Neuronal stem cell (in vitro differentiated cells): ENCODE measurements at regions not wholly inside any gene's neighbourhood (a gene's known extent, or its start where the extent isn't known, plus 50 kb on each side); places are given as distances from the start of the nearest gene placed in this dataset.

Experiments
- DNase-seq: peaks from one replicate; pipeline ENCODE4 v3.0.0-alpha.2; 2013; ENCODE audit warnings: low spot score
- H2AFZ ChIP-seq: one replicate; pipeline ENCODE4 v1.6.1; 2013; ENCODE audit warnings: mild to moderate bottlenecking, low read length, inconsistent platforms
- H2AK5ac ChIP-seq: 2 replicates; pipeline ENCODE4 v1.6.1; 2013; ENCODE audit warnings: low read depth, mild to moderate bottlenecking, inconsistent platforms, low read length, moderate library complexity, mixed read lengths
- H2BK120ac ChIP-seq: 2 replicates; pipeline ENCODE4 v1.6.1; 2013; ENCODE audit warnings: low read depth, mild to moderate bottlenecking, inconsistent platforms, low read length, moderate library complexity, mixed read lengths
- H2BK12ac ChIP-seq: one replicate; pipeline ENCODE4 v1.6.1; 2013; ENCODE audit warnings: low read length, inconsistent platforms
- H2BK15ac ChIP-seq: 2 replicates; pipeline ENCODE4 v1.6.1; 2013; ENCODE audit warnings: mild to moderate bottlenecking, low read length, inconsistent platforms, mixed read lengths
- H2BK5ac ChIP-seq: one replicate; pipeline ENCODE4 v1.6.1; 2013; ENCODE audit warnings: inconsistent platforms, mild to moderate bottlenecking, low read length, moderate library complexity
- H3K14ac ChIP-seq: one replicate; pipeline ENCODE4 v1.6.1; 2013; ENCODE audit warnings: low read length, inconsistent platforms
- H3K18ac ChIP-seq: 2 replicates; pipeline ENCODE4 v1.6.1; 2013; ENCODE audit warnings: low read length, inconsistent platforms
- H3K23ac ChIP-seq: 2 replicates; pipeline ENCODE4 v1.6.1; 2013; ENCODE audit warnings: low read depth, mild to moderate bottlenecking, mixed read lengths, low read length, inconsistent platforms; ENCODE audit not compliant: poor library complexity
- H3K27ac ChIP-seq: replicated peaks from 3 replicates; pipeline ENCODE4 v1.5.1; 2013; ENCODE audit warnings: low read length, inconsistent platforms
- H3K27me3 ChIP-seq, 3 experiments: 2 replicates each; pipeline ENCODE4 v1.6.1; 2013; ENCODE audit warnings: low read length in 3 of 3, mild to moderate bottlenecking in 2 of 3, inconsistent platforms in 1 of 3, low read depth in 1 of 3, mixed read lengths in 1 of 3, moderate library complexity in 1 of 3; ENCODE audit not compliant: control insufficient read depth in 3 of 3, insufficient read depth in 3 of 3
- H3K36me3 ChIP-seq, 2 donors: replicated peaks in 1 of 2; 2 replicates each; pipeline ENCODE4 v1.6.1; 2013; ENCODE audit warnings: low read length in 2 of 2; ENCODE audit not compliant: control insufficient read depth in 2 of 2, insufficient read depth in 2 of 2
- H3K4ac ChIP-seq: 2 replicates; pipeline ENCODE4 v1.6.1; 2013; ENCODE audit warnings: inconsistent platforms, mild to moderate bottlenecking, low read length, moderate library complexity
- H3K4me1 ChIP-seq, 2 donors: 1 replicate in 1 of 2; 2 replicates in 1 of 2; pipeline ENCODE4 v1.6.1; 2013; ENCODE audit warnings: low read length in 2 of 2, low read depth in 1 of 2; ENCODE audit not compliant: control insufficient read depth in 2 of 2, insufficient read depth in 1 of 2
- H3K4me2 ChIP-seq: one replicate; pipeline ENCODE4 v1.6.1; 2013; ENCODE audit warnings: mild to moderate bottlenecking, low read length, inconsistent platforms; ENCODE audit not compliant: insufficient read depth, poor library complexity, severe bottlenecking
- H3K4me3 ChIP-seq, 2 donors: 2 replicates each; pipeline ENCODE4 v1.5.1; 2013; ENCODE audit warnings: low read length in 2 of 2, mild to moderate bottlenecking in 2 of 2, inconsistent platforms in 1 of 2, moderate library complexity in 1 of 2
- H3K79me1 ChIP-seq: one replicate; pipeline ENCODE4 v1.6.1; 2013; ENCODE audit warnings: low read depth, mild to moderate bottlenecking, inconsistent platforms, low read length, moderate library complexity
- H3K9ac ChIP-seq: one replicate; pipeline ENCODE4 v1.6.1; 2013; ENCODE audit warnings: mild to moderate bottlenecking, low read depth, low read length, inconsistent platforms; ENCODE audit not compliant: poor library complexity
- H3K9me3 ChIP-seq, 2 donors: replicated peaks in 1 of 2; 2 replicates each; pipeline versions ENCODE3 to v1.6.1; 2013; ENCODE audit warnings: low read length in 2 of 2, mild to moderate bottlenecking in 2 of 2, inconsistent platforms in 1 of 2, low read depth in 1 of 2, mixed read lengths in 1 of 2, moderate library complexity in 1 of 2; ENCODE audit not compliant: control insufficient read depth in 2 of 2, insufficient read depth in 1 of 2
- H4K8ac ChIP-seq: one replicate; pipeline ENCODE4 v1.6.1; 2013; ENCODE audit warnings: low read depth, mild to moderate bottlenecking, inconsistent platforms, low read length, moderate library complexity
- H4K91ac ChIP-seq: one replicate; pipeline ENCODE4 v1.6.1; 2013; ENCODE audit warnings: low read length, low read depth, mild to moderate bottlenecking, inconsistent platforms; ENCODE audit not compliant: poor library complexity
- WGBS, 2 donors: extraction: QIAGEN DNeasy Blood & Tissue Kit; methylation state at CpG; one replicate each; pipeline ENCODE4 v1.1.7; 2013; ENCODE audit warnings: missing lambda C conversion rate in 2 of 2, mixed read lengths in 1 of 2; ENCODE audit not compliant: insufficient read length in 2 of 2, insufficient replicate concordance in 1 of 2; ENCODE audit errors: extremely low coverage in 2 of 2; 5-methylcytosine and 5-hydroxymethylcytosine counted together

GRCh38 chr4:173699841-173700475 lies 169.9 kb upstream of the HAND2 start:
- Histone ChIP-seq H2AFZ (no peak overlapping the region), H3K9me3 (no peaks in the 10 kb centered on the region), H4K91ac (no peak overlapping the region), H3K23ac (no peak overlapping the region), H3K79me1 (no peaks in the 10 kb centered on the region), H3K27me3 (no peaks in the 10 kb centered on the region), H3K36me3 (no peaks in the 10 kb centered on the region), H3K18ac (no peak overlapping the region), H3K4me2 (no peak overlapping the region), H3K9ac (no peak overlapping the region), H3K14ac (no peak overlapping the region), H2BK15ac (no peak overlapping the region), H4K8ac (no peak overlapping the region), H2BK12ac (no peak overlapping the region), H3K27ac (no peak overlapping the region), H3K4ac (no peak overlapping the region), H3K4me3 (no peak overlapping the region), H3K4me1 (no peaks in the 10 kb centered on the region), H2BK5ac (no peak overlapping the region), H2BK120ac (no peak overlapping the region), H2AK5ac (no peak overlapping the region)
- no peak for DNase-seq
- no CpG with 5 or more reads among the region's 2 CpGs for WGBS, 2 donors

DNA sequence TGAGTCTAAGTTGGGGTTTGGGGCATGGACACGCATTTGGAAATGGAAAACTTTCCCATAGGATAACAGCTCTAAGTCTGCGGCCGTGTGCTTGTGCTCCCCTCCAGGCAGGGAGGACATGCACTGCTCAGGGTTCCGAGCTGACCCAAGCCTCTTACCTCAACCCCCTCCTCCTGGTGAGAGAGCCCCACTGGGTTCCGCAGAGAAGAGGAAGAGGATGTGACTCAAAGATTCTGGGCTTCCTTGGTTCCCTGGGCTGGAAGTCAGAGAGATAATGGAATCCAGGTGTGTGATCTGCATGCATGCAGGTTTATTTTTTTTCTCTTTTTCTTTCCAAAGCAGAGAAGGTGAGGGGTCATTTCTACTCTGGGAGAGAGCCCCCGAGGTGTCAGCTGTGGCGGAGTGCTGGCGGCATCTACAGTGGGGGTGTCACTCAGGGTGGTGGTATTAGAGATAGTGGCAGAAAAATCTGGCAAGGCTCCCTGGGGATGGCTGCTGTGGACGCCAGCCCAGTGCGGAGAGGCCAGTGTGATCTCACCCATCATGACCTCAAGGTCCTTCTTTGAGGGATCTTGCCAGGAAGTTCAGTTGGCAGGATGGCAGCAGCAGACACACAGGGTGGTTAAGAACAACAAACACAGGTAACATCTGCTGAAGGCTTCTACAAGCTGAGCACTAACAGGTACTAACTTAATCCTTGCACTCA lies 168.7 kb upstream of the HAND2 start:
- WGBS, 2 donors, result no CpG with 5 or more reads among the region's 10 CpGs
- no peak overlapping the region for H3K4ac ChIP-seq
- no peak overlapping the region for H3K4me3 ChIP-seq
- H3K23ac ChIP-seq, result no peak overlapping the region
- no peaks in the 10 kb centered on the region for H3K9me3 ChIP-seq
- no peaks in the 10 kb centered on the region for H3K79me1 ChIP-seq
- no peak overlapping the region for H3K4me2 ChIP-seq
- no peak overlapping the region for H3K9ac ChIP-seq
- no peak overlapping the region for H2BK15ac ChIP-seq
- no peak overlapping the region for H3K27ac ChIP-seq
- no peak overlapping the region for H2BK5ac ChIP-seq
- H4K91ac ChIP-seq, result no peak overlapping the region
- H4K8ac ChIP-seq, result no peak overlapping the region
- peak overlapping the region; percentile 12 for H3K18ac ChIP-seq
- H3K27me3 ChIP-seq, result no peaks in the 10 kb centered on the region
- DNase-seq, result no peak
- H3K36me3 ChIP-seq, result no peaks in the 10 kb centered on the region
- no peak overlapping the region for H2BK12ac ChIP-seq
- no peaks in the 10 kb centered on the region for H3K4me1 ChIP-seq
- no peak overlapping the region for H3K14ac ChIP-seq
- H2AFZ ChIP-seq, result no peak overlapping the region
- no peak overlapping the region for H2AK5ac ChIP-seq
- H2BK120ac ChIP-seq, result no peak overlapping the region

GRCh38 chr4:173697840-173698239 lies 167.8 kb upstream of the HAND2 start:
- no peaks in the 10 kb centered on the region for H3K79me1 ChIP-seq
- H3K9ac ChIP-seq, result no peak overlapping the region
- no peak overlapping the region for H2BK120ac ChIP-seq
- WGBS, 2 donors, result no CpG with 5 or more reads among the region's 4 CpGs
- H2BK12ac ChIP-seq, result no peak overlapping the region
- no peak overlapping the region for H4K8ac ChIP-seq
- H3K18ac ChIP-seq, result no peak overlapping the region
- no peak overlapping the region for H3K14ac ChIP-seq
- no peaks in the 10 kb centered on the region for H3K4me1 ChIP-seq
- no peak overlapping the region for H3K27ac ChIP-seq
- no peak overlapping the region for H2BK15ac ChIP-seq
- H3K36me3 ChIP-seq, result no peaks in the 10 kb centered on the region
- no peak overlapping the region for H2BK5ac ChIP-seq
- no peaks in the 10 kb centered on the region for H3K27me3 ChIP-seq
- H2AFZ ChIP-seq, result no peak overlapping the region
- H3K4ac ChIP-seq, result no peak overlapping the region
- H3K9me3 ChIP-seq, result no peaks in the 10 kb centered on the region
- no peak overlapping the region for H2AK5ac ChIP-seq
- H3K4me2 ChIP-seq, result no peak overlapping the region
- DNase-seq, result no peak
- no peak overlapping the region for H3K23ac ChIP-seq
- H4K91ac ChIP-seq, result no peak overlapping the region
- H3K4me3 ChIP-seq, result no peak overlapping the region

DNA sequence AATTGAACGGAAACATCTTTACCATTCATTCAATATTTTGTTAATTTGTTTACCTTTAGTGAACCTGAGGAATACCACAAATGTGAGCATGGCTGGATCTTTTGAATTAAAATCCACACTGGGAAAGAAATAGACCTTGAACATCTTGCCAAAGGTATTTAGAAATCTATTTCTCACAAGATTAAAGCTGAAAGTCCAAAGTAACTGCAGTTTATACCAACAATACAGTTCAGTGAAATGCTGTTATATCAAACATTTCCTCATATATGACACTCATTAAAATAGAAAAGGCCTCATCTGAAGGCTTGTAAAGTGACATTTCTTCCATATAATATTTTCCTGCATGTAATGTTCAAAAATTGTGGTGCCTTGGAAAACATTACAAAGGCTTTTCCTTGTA lies 166.5 kb upstream of the HAND2 start:
- no peak overlapping the region for H3K4ac ChIP-seq
- no peak overlapping the region for H3K4me3 ChIP-seq
- no peak overlapping the region for H3K18ac ChIP-seq
- no peak overlapping the region for H2BK12ac ChIP-seq
- no peak overlapping the region for H3K4me2 ChIP-seq
- H4K8ac ChIP-seq, result no peak overlapping the region
- H3K36me3 ChIP-seq, result no peaks in the 10 kb centered on the region
- H2BK5ac ChIP-seq, result no peak overlapping the region
- H3K9me3 ChIP-seq, result no peaks in the 10 kb centered on the region
- H2AFZ ChIP-seq, result no peak overlapping the region
- no peaks in the 10 kb centered on the region for H3K79me1 ChIP-seq
- WGBS, 2 donors, result no CpG with 5 or more reads among the region's 1 CpG
- no peaks in the 10 kb centered on the region for H3K27me3 ChIP-seq
- no peak overlapping the region for H3K14ac ChIP-seq
- no peak overlapping the region for H2BK120ac ChIP-seq
- no peak for DNase-seq
- no peak overlapping the region for H3K9ac ChIP-seq
- H2BK15ac ChIP-seq, result no peak overlapping the region
- H4K91ac ChIP-seq, result no peak overlapping the region
- H3K27ac ChIP-seq, result no peak overlapping the region
- H3K23ac ChIP-seq, result no peak overlapping the region
- no peaks in the 10 kb centered on the region for H3K4me1 ChIP-seq
- no peak overlapping the region for H2AK5ac ChIP-seq
